Nephron (organoid): ENCODE measurements at regions not wholly inside any gene's neighbourhood (a gene's known extent, or its start where the extent isn't known, plus 50 kb on each side); places are given as distances from the start of the nearest gene placed in this dataset.
"Not testable (repeated sequence)": the region's sequence is repeated elsewhere in the genome, so short reads cannot be mapped to it uniquely, and the experiment has no call there.

Source experiments
- H3K27ac Mint-ChIP-seq, 3 experiments: 2 replicates each; pipeline ENCODE4 v1.8.0; 2020; ENCODE audit warnings: mixed read lengths in 3 of 3, mild to moderate bottlenecking in 2 of 3, moderate library complexity in 1 of 3
- H3K27me3 Mint-ChIP-seq: 2 replicates; pipeline ENCODE4 v1.8.0; 2021; ENCODE audit warnings: low read depth, mild to moderate bottlenecking, moderate library complexity, mixed read lengths
- H3K36me3 Mint-ChIP-seq: 2 replicates; pipeline ENCODE4 v1.8.0; 2020; ENCODE audit warnings: low read depth, mixed read lengths
- H3K4me1 Mint-ChIP-seq: 2 replicates; pipeline ENCODE4 v1.8.0; 2020; ENCODE audit warnings: mixed read lengths
- H3K4me3 Mint-ChIP-seq, 3 experiments: 2 replicates each; pipeline ENCODE4 v1.8.0; 2020; ENCODE audit warnings: mild to moderate bottlenecking in 3 of 3, mixed read lengths in 3 of 3, moderate library complexity in 2 of 3
- H3K9me3 Mint-ChIP-seq: 2 replicates; pipeline ENCODE4 v1.8.0; 2020; ENCODE audit warnings: mixed read lengths
- CTCF ChIP-seq, 3 experiments: fragments of 200-600 bp; sonication (generic); IDR thresholded peaks; one replicate each; pipeline ENCODE4 v1.5.0; 2021; ENCODE audit warnings: antibody characterized with exemption in 3 of 3; ENCODE audit not compliant: unreplicated experiment in 3 of 3

- Mint-ChIP-seq H3K36me3 (no peaks in the 10 kb centered on the region), H3K9me3 (peaks cover 34% of the 10 kb centered on the region), H3K27ac (no peak overlapping the region), H3K27me3 (no peaks in the 10 kb centered on the region), H3K4me3 (no peak overlapping the region), H3K4me1 (no peaks in the 10 kb centered on the region)
- no peak for TF ChIP-seq CTCF (IDR thresholded peaks at IDR 0.05; ENCODE audit: unreplicated experiment in 3 of 3)
These were observed 825.4 kb downstream of the KCNJ18 start for GRCh38 chr17:22517716-22518115.

- H3K4me1 Mint-ChIP-seq: no peaks in the 10 kb centered on the region
- no peaks in the 10 kb centered on the region for H3K27me3 Mint-ChIP-seq
- H3K4me3 Mint-ChIP-seq: no peak overlapping the region
- no peaks in the 10 kb centered on the region for H3K36me3 Mint-ChIP-seq
- no peak overlapping the region for H3K27ac Mint-ChIP-seq
- H3K9me3 Mint-ChIP-seq: peaks cover 30% of the 10 kb centered on the region
- no peak for TF ChIP-seq CTCF (IDR thresholded peaks at IDR 0.05; ENCODE audit: unreplicated experiment in 3 of 3)
These were observed 825.9 kb downstream of the KCNJ18 start for GRCh38 chr17:22518185-22518584.

- H3K36me3 Mint-ChIP-seq, H3K4me1 Mint-ChIP-seq, H3K4me3 Mint-ChIP-seq, H3K27me3 Mint-ChIP-seq, H3K27ac Mint-ChIP-seq: not testable (repeated sequence)
- H3K9me3 Mint-ChIP-seq: peaks cover 16% of the 10 kb centered on the region
These were observed 856.5 kb downstream of the KCNJ18 start for GRCh38 chr17:22548873-22549272.

- H3K4me1 Mint-ChIP-seq, H3K36me3 Mint-ChIP-seq, H3K27ac Mint-ChIP-seq, H3K4me3 Mint-ChIP-seq, H3K27me3 Mint-ChIP-seq: not testable (repeated sequence)
- H3K9me3 Mint-ChIP-seq: peaks cover 17% of the 10 kb centered on the region
These were observed 859.5 kb downstream of the KCNJ18 start for GRCh38 chr17:22551695-22552415.

- Mint-ChIP-seq H3K4me3 (no peak overlapping the region), H3K9me3 (peaks cover 37% of the 10 kb centered on the region), H3K36me3 (no peaks in the 10 kb centered on the region), H3K27ac (no peak overlapping the region), H3K4me1 (no peaks in the 10 kb centered on the region), H3K27me3 (peaks cover 7% of the 10 kb centered on the region)
- TF ChIP-seq CTCF (IDR thresholded peaks at IDR 0.05; ENCODE audit: unreplicated experiment in 3 of 3): no peak
These were observed 877.3 kb downstream of the KCNJ18 start for GRCh38 chr17:22569459-22570143.

- Mint-ChIP-seq H3K27ac (no peak overlapping the region), H3K4me1 (no peaks in the 10 kb centered on the region), H3K9me3 (peaks cover 37% of the 10 kb centered on the region), H3K36me3 (no peaks in the 10 kb centered on the region), H3K4me3 (no peak overlapping the region), H3K27me3 (peaks cover 7% of the 10 kb centered on the region)
- no peak for TF ChIP-seq CTCF (IDR thresholded peaks at IDR 0.05; ENCODE audit: unreplicated experiment in 3 of 3)
These were observed 878.0 kb downstream of the KCNJ18 start for GRCh38 chr17:22570144-22570845.
